KBM-7 (cell line): ENCODE measurements at regions not wholly inside any gene's neighbourhood (a gene's known extent, or its start where the extent isn't known, plus 50 kb on each side); places are given as distances from the start of the nearest gene placed in this dataset.
"Not testable (repeated sequence)": the region's sequence is repeated elsewhere in the genome, so short reads cannot be mapped to it uniquely, and the experiment has no call there.

ENCODE experiments used
- DNase-seq: peaks from one replicate; pipeline ENCODE4 v3.0.0-alpha.2; 2015
- in situ Hi-C: fragments of 300-500 bp; cut with MboI; formaldehyde crosslinking; loops from 2 replicates; pipeline ENCODE4 v1.14.3; 2020; ENCODE audit warnings: low sequenced_read_pairs, low pct_unique_long_range_greater_than_20kb, mixed read lengths

DNA sequence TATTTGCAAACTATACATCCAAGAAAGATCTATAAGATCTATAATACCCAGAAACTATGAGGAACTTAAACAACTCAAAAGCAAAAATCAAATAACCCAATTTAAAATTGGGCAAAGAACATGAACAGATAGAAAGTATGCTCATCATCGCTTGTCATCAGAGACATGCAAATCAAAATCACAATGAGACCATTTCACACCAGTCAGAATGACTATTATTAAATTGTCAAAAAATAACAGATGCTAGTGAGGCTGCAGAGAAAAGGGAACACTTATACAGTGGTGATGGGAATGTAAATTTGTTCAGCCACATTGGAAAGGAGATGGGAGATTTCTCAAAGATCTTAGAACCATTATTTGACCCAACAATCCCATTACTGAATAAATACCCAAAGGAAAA, 1451.7 kb upstream of the ADGRL3 start:
- DNase-seq = no peak
- in situ Hi-C loops = no loop called here

DNA sequence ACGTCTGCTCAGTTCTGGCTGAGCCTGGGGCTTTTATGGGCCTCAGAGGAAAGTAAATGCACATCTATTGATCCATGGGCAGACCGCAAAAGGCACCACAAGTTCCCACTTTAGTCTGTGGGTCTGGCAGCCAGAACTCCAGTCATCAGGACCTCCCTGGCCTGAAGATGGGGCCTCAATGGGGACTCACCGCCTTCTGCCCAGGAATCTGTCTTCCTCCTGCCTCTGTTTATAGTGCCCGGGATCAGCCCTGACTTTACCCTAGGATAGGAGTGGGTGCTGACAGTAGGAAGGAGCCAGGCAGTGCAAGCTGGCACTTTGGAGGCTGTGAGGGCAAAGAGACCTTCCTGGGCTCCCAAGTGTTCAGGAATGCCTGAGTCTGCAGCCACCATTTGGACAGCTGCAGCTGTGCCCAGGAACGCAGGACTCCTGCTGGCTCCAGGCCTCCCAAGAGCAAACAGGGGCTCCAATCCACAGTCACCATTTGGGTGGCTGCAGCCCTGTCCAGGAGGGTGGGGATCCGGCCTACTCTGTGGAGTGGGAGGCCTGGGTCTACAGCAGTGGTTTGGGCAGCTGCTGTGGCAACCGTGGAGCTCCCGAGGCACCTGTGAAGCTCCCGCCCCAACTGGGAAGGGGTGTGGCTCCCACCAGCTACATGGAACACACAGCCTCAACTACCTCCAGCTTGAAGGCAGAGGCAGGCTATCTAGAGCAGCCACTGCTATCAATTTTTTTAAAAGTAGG, 1440.9 kb upstream of the ADGRL3 start:
- in situ Hi-C loops = no loop called here
- no peak for DNase-seq

DNA sequence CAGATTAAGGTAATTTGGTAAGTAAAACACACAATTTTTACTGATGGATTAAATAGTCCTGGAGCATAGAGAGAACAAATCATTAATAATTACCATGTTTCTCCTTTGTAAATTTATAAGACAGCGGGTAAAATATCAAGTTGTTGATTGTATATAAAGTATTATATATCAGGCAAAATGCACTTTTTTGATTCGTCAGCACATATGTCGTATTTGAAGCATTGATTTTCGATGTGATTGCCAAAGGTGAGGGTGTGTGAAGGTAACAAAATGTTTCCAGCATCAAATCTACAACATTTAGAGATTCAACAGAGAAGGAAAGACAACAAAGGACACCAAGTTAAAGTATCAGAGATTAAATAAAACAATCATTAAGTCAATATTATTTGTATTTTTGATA, 1437.8 kb upstream of the ADGRL3 start:
- in situ Hi-C loops = no loop called here
- DNase-seq = no peak

DNA sequence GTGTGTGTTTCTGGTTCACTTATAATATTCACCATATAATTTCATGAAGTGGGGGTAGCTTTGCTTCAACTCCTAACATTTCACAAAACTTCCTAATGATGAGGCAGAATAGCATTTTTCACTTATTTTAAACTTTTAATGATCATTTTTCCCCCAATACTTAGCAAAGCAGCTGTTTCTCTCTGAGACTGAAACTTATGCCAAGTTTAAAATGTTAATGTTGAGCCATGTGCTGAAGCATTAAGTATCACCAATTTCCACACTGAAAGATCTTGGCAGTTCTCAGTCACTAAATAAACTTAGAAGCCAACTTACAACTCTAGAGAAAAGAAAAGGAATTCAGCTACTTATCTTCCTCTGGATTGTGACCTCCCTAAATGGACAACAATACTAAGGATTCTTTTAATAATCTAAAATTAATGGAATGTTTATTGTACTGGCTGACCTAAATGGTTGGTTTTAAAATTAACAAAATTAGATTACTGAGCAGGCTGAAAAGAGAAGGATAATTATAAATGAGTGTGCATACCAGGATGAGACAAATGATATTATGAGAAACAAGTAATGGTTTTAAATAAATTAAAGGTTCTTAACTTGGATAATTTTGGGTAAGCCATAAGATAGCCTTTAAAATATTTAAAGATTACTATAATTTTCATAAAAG, 1429.4 kb upstream of the ADGRL3 start:
- in situ Hi-C loops = no loop called here
- DNase-seq = no peak

DNA sequence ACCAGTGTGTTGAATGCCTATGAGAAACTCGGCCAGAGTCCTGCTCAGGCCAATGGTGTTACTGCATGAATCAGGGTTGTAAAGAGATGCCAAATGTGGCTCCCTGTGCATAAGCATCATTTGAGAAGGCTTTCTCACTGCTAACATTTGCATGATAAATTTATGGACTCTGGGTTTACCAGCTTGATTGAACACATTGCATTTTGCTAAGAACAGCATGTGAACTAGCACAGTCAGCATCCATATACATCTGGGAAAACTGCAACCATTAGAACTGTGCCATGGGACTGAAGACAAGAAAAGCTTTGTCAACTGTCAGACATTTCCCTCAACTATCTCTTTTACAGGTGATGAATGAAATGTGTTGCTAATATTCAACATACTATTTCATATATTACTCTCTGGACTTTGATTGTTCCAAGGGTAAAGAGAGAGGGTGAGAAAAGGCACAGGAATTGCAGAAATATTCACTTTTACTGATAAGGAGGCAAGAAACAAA, 1427.4 kb upstream of the ADGRL3 start:
- no peak for DNase-seq
- in situ Hi-C loops = no loop called here

DNA sequence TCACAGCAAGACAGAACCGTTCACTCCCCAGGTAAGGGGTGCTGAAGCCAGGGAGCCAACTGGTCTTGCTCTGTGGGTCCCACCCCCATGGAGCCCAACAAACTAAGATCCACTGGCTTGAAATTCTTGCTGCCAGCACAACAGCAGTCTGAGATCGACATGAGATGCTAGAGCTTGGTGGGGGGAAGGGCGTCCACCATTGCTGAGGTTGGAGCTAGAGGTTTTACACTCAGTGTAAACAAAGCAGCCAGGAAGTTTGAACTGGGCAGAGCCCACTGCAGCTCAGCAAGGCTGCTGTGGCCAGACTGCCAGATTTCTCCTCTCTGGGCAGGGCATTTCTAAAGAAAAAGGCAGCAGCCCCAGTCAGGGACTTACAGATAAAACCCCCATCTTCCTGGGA, 1419.9 kb upstream of the ADGRL3 start:
- DNase-seq, in situ Hi-C loops: not testable (repeated sequence)

DNA sequence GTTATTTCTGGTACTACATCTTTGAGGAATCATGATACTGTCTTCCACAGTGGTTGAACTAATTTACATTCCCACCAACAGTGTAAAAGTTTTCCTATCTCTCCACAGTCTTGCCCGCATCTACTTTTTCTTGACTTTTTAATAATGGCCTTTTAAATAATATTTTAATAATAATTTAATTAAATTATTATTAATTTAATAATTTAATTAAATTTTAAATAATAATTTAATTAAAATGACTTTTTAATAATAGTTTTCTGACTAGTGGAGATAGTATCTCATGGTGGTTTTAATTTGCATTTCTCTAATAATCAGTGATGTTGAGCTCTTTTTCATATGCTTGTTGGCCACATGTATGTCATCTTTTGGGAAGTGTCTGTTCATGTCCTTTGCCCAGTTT, 1395.0 kb upstream of the ADGRL3 start:
- no peak for DNase-seq
- in situ Hi-C loops = no loop called here

DNA sequence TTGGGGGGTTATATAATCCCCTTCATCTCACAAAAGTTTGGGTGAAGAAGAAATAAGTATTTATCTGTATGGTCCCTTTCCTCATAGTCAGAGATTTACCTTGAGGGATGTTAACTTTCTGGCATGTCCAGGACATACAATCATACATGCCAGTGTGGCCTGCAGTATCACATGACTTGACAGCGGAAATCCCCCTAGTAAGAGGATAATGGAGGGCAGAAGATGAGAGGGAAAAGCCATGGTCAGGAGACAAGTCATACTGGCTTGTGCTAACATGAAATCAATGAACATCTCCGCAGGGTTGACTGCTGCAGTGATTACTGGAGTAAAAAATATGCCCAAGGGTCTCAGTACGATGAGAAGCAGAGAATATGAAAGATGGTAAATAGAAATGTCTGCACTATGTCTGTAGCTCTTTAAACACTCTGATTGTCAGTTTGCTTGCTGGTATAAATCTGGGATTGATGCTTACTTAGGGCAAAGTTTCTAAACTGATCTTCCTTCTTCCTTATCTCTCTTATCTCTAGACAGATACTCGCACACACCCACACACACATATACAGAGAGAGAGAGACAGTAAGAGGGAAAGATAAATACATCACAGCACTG, 1385.6 kb upstream of the ADGRL3 start:
- DNase-seq = peak; percentile 9
- in situ Hi-C loops = no loop called here

DNA sequence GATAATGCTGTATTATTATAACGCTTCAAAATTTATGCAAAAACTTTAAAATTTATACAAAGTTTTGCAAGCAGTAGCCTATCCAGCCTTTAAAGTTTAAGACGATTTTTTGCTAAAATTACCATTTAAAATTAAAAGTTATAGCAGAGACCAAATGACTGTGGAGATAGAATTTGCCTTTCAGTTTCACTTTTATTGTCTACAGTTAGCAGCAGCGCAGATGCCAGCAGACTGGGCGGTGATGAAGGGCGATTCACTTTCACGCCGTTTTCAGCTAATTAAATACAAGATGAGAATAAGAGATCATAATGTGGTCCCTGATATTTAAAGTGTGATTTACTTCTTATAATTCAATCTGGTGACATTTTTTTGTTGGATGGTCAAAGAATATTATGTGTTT, 1381.5 kb upstream of the ADGRL3 start:
- in situ Hi-C loops = no loop called here
- peak; percentile 28 for DNase-seq

DNA sequence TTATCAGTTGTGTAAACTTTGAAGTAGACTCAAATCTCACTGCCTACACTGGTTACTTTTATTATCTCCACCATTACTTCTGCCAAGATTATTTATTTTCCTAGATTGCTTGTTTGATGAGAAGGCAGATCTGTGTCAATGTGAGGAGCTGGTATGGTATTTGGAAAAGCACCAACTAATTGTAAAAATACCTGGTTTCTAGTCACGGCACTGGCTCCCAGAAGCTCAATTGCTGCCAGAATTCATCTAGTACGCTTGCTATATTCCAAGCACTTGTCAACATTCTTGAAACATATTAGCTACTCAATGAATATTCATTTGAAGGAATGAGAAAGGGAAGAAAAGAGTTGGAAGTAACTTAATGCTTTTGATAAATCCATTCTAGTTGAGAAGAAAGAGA, 1376.8 kb upstream of the ADGRL3 start:
- in situ Hi-C loops = no loop called here
- no peak for DNase-seq

DNA sequence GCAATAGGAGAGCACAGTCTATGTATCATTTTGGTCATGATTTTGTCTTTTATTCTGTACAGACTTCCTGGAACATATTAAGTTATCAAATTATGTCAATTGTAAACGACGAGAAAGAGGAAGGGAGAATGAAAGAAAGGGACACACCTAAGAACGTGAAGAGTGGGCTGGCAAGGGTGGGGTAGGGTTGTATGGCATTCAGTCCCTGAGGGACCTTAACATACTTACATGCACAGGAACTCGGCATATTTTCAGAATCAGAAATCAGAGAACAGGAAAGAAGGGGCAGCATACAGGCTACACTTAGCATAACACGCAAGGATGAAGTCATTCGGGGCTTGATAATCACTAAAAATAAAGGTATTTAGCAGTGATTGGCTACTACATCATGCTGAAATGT, 1375.0 kb upstream of the ADGRL3 start:
- in situ Hi-C loops = no loop called here
- no peak for DNase-seq

DNA sequence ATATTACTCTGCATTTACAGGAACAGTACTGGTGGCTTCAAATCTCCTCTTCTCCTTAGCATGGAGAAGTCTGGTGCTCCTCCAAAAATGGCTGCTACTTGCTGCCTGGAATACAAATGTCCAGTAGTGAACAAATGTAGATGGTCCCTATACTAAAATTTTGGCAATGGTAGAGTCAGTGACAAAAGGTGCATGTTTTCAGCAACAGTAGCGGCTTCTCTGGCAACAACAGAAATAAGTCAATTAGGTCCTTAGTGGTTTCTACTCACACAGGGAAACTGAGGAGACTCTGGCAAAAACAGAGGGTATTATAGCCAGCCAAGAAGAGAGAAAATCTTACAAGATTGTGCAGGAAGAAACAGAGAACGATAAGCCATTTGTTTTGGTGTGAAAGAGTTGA, 1368.4 kb upstream of the ADGRL3 start:
- in situ Hi-C loops = no loop called here
- DNase-seq = no peak

DNA sequence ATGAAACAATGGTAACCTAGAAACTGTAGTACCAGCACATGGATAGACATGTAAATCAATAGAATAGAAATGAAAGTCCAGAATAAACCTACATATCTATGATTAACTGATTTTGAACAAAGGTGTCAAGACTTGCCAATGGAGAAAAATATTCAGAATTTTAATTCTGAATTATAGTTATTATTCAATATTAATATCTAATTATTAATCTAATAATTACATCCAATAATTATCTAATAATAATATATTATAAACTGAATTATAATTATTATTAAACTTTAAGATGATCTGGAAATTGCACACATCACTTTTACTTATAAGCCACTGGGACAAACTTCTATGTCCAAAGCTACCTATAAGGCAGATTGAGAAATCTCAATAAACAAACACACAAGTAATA, 1365.2 kb upstream of the ADGRL3 start:
- in situ Hi-C loops = no loop called here
- DNase-seq = no peak

DNA sequence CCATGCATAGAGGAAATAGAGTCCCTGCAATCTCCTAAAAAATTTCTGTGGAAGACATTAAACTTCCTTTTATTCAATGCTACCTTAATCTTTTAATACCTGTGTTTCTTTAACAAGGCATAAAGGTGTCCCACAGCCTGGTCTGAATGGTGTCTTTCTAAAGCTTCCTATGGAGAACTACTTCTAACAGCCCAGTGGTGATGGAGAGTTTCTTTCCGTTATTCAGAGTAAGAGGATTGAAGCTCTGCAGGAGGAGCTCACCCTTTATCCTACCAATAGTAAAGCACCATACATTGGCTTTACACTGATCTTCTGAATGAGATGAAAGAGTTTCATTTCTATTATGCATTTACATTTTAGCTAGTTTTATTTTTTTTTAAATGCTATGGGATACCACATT, 1362.4 kb upstream of the ADGRL3 start:
- DNase-seq = no peak
- in situ Hi-C loops = no loop called here

DNA sequence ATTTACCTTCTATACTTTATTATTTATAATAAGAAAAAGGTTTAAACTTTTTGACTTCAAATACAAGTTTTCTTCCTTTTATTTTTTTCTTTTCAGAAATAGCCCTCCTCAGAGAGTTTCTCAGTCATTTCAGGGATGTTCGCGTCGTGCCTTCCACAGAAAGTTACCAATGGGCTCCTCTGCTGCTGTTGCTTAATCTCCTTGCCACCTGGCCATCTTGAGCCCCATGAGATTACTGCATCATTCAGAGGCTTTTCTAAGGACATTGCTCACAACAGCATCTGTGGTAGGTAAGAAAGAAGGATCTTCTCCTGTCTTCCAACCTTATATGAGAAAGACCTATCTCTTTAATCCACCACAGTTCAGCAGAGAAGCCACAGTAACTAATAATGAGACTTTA, 1361.9 kb upstream of the ADGRL3 start:
- DNase-seq = no peak
- in situ Hi-C loops = no loop called here

DNA sequence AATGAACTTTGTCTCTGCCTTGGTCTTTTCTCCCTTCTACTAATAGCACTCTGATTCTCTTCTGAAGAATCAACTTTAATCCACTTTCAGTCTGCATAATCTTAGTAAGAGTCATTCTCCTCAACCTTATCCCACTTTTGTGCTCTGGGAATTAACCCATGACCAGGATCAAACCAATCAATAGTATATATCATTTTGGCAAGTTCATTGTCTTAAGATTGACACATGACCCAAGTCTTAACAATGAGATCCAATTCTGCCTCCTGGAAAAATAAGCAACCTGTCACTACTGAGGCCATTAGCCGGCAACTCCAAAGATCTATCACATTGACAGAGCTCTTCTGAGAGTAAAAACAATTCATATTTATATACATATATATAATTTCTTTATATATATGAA, 1358.4 kb upstream of the ADGRL3 start:
- in situ Hi-C loops = no loop called here
- DNase-seq = no peak

DNA sequence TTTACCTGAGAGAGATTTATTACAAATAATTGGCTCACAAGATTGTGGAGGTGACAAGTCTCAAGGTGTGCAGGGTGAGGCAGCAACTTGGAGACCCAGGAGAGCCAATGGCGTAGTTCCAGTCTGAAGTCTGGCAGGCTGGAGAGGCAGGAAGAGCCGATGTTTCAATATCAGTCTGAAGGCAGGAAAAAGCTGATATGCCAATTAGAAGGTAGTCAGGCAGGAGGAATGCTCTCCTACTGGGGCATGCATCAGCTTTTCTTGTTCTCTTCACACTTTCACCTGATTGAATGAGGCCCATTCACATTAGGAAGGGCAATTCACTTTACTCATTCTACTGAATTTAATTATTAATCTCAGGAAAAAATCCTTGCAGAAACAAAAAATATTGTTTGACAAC, 1351.7 kb upstream of the ADGRL3 start:
- in situ Hi-C loops = no loop called here
- no peak for DNase-seq

DNA sequence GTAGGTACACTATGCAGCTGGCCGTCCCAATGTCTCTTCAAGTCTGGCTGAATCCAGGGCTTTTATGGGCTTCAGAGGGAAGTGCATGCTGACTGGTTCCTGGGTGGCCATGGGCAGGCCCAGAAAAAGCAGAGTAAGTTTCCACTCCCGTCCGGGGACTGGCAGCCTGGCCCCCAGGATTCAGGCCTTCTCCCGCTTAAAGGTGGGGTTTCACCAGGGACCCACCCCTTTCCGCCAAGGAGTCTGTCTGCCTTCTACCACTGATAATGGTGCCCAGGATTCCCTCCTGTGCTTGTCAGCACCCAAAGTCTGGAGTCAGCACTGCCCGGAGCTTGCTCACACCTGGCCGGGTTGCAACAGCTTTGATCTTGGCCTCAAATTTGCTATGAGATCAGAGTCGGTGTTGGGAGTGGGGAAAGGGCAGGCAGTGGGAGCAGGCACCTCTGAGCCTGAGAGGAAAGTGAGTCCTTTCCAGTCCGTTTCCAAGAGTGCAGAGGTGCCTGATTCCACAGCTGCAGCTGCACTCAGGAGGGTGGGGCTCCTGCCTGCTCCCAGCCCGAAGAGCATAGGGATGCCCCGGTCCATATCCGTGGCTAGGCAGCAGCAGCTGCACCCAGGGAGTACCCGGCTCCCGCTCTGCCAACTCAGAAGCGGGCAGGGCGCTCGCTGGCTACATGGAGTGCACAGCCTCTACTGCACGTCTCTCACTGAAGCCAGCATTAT, 1344.3 kb upstream of the ADGRL3 start:
- DNase-seq = no peak
- in situ Hi-C loops = no loop called here

DNA sequence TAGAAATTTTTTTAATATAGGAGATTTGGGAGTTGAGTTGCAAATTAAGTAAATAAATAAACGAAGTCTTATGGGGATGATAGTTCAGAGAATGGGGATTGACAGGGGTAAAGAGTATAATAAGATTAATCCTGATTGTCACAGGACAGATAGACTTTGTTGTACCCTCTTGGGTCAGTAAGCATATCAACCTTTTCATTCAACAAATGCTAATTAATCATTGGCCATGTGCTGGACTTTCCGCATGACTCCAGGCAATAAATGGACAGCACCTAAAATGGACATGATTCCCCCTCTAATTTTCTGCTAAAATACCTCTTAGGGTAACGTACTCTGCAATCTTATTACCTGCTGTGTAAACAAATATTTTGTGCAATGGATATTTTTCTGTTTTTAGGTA, 1331.1 kb upstream of the ADGRL3 start:
- DNase-seq = no peak
- in situ Hi-C loops = no loop called here

DNA sequence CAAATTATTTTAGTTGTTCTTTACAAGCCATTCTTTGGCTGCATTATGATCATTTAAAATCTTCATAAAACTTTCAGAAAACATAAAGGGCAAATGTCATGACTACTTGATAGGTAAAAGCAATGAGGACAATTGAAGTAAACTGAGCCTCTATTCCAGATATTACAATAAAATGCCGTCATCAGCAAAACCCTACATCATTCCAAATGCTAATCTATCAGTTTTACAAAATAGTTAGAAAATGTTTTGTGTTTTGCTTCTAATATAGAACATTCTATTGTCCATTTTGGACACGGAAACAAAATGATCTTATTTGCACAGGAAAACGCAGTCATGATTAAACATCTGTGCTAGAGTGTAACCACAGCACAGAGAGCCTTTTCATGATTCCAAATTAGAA, 1330.6 kb upstream of the ADGRL3 start:
- in situ Hi-C loops = no loop called here
- DNase-seq = no peak
